Head of caudate nucleus (tissue), 42 donors: ENCODE measurements at regions not wholly inside any gene's neighbourhood (a gene's known extent, or its start where the extent isn't known, plus 50 kb on each side); places are given as distances from the start of the nearest gene placed in this dataset.
A peak's percentile ranks its signal among the peaks of the same experiment; 100 is the strongest.

ENCODE experiments used
- DNase-seq, 42 donors: peaks; one replicate each; pipeline versions ENCODE4 v3.0.0 to v3.0.0-alpha.2; 2020 to 2021; ENCODE audit warnings: mixed read lengths in 7 of 42
- intact Hi-C: fragments of 100-400 bp; cut with DNase I; formaldehyde crosslinking; loops from one replicate; pipeline ENCODE4 v1.15.0; 2022

DNA sequence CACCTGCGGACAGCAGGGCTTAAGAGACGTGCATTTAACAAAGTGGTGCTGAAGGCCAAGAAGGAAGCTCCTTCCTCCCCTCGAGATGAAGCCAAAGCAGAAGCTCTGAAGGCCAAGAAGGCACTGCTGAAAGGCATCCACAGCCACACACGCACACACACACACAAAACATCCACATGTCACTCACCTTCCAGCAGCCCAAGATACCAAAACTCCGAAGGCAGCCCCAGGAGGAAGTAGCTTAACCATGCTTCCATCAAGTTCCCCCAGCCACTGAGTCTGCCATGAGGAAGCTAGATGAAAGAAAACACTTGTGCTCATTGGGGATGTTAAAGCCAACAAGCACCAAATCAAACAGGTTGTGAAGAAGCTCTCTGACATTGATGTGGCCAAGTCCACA lies 175.7 kb upstream of the POU3F3 start:
- intact Hi-C loops: no loop called here

DNA sequence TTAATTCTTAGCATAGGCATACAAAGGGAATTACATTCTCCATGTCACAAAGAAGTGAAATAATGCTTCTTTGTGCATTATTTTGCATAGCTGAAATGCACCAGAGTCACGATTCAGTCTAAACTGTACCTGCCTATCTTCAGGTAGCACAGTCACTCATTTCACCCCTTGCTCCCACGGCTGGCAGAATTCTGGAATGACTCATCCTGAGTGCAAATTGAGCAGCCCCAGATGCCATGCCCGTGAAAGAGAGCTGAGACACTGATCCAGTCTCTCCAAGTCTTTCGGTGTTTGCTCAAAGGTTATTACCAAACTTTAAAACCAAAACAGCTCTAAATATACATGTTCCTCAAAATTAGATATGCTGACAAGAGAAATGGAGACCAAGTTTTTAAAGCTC lies 168.3 kb upstream of the POU3F3 start:
- DNase-seq: peak in 39 of 42 donors; percentile 24 to 91 (median 65)
- intact Hi-C loops: no loop called here

More for the DNA sequence above, 175.7 kb upstream of the POU3F3 start:
- no peak for DNase-seq

DNA sequence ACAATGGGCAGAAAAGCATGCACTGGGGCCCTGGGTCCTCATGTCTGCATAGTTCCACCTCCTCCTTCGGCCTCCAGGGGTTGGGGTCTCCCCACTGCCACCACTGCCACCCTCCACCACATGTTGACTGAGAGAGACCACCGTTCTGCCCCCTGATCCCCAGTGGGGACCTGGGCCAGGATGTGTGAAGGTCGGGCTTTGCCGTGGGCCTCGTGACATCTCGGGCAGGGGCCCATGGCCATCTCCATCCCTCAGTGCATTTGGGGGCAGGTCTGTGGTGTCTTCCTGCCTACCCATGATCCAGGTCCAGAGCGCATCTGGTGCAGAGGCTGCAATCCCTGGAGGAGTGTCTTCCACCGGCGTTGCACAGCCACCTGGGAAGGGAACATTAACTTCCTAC lies 166.8 kb upstream of the POU3F3 start:
- intact Hi-C loops: no loop called here
- DNase-seq: no peak

DNA sequence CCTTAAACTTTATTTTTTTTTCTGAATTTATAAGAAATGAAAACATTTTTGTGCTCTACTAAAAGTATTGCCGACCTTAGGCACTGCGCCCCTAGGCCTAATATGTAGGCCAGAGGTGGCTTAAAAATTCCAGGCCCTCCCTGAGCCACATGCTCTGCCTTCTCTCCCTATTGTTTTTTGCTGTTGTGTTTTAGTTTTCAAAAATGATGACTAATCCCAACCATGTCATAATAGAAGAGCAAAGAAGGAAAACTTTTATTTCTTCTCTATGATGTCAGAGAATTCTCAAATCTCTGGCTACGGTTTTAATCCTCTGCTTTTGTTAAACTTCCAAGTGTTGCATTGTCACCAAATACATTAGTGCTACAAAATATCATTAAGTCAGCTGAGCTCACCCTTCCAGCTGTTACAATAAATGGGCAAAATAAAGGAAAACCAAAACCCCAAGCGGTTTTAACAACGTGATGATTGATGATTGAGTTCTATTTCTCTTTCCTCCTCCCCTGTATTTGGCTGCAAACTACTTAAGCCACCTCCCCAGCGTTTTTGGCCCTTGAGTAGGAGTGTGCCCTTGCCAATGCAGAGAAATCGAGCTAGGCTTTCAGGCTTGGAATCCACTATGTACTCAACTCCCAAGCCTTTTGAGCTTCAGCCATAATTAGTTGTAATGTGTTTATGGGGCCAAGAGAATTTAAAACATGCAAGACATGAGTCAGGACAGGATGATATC lies 163.5 kb upstream of the POU3F3 start:
- intact Hi-C loops: no loop called here
- peak in 1 of 42 donors; percentile 48 for DNase-seq

DNA sequence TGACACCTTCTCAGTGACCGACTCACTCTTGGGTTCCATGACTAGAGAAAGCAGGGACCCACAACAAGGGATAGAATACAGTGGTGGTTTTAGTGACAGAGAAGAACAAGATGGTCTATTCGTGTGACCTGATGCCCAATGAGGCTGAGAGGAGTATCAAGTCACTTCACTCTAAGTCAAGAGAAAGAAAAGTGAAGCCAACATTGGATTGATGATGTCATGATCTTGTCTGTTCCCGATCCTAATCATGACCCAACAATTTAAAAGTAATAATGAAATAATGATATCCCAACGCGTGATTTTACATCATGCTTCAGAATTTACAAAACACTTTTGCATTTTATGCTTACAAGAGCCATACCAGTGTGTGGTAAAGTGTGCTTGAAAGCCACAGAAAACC lies 155.6 kb upstream of the POU3F3 start:
- intact Hi-C loops: no loop called here
- DNase-seq: no peak

DNA sequence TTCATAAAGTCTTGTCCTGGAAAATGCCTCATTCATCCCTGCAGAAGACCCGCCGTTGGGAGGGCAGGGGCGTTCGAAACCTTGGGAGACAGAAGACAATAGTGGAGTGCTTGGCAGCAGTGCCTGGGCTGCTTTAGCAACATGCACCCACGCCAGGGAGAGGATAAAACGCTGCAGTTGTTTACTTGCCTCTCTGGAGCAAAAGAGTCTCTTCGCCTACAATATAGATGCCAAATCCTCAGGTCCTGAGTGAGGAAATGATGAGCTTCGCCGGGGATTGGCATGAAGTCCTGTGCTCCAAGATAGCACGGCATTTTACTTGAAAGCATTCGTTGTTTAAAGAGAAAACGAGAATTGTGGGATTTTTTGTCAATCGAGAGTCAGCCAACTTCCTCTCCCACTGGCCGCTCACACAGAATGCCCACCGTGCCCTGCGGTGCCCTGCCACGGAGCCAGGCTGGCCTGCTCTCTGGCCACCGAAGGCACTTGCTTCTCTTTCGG lies 152.5 kb upstream of the POU3F3 start:
- intact Hi-C loops: no loop called here
- DNase-seq: peak in 41 of 42 donors; percentile 29 to 73 (median 50)

DNA sequence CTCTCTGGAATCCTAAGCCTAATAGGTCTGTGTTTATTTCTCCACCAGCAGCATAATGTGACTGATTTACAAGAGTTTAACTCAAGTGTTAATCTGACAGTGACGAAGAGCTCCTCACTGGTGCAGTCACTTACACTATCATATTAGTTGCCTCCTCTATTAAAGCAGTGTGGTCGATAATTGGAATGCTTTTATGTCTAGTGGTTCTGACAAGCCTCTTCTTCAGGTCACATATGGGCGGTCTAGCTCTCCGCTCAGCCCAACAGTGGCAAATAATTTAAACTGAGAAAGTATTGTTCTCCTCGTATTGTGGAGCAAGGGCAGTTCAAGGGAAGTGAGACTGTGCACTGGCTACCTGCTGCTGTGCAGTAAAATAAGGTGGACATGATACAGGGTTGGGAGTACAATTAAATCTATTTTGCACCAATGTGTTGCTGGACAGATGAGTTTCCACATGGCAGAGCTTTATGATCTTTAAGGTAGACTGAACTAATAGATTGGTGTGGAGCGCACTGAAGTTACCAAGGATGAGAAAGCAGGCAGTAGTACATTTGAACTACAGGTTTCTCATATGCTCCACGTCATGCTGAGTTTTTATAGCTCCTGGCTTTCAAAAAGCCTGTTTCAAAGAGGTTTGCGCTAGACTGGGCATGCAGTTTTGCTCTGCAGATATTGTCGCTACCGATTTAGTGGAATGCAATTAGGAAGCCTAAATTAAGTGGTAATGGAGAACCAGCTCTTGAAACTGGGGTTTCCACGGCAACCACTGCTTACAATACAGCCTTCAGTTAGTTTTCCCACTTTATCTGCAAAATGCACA lies 151.7 kb upstream of the POU3F3 start:
- intact Hi-C loops: no loop called here
- DNase-seq: peak in 19 of 42 donors; percentile 11 to 59 (median 37)

DNA sequence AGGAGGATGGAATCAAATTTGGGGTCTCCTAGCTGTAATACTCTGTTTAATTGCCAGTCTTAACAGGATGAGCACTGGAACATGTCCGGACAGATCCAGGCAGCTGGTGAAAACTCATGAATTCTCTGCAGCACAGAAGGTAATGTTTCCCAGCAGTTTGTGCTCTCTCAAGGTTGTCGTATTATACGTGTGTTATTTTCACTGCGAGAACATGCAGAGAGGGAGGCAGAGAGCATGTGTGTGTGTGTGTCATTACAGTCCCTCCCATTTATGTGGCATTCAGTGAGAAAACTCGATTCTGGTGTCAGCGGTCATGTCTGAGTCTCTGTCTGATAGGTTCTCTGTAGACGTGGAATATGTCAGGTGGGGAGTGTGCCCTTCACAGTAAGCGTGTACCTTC lies 150.2 kb upstream of the POU3F3 start:
- DNase-seq: peak in 13 of 42 donors; percentile 3 to 51 (median 27)
- intact Hi-C loops: no loop called here

DNA sequence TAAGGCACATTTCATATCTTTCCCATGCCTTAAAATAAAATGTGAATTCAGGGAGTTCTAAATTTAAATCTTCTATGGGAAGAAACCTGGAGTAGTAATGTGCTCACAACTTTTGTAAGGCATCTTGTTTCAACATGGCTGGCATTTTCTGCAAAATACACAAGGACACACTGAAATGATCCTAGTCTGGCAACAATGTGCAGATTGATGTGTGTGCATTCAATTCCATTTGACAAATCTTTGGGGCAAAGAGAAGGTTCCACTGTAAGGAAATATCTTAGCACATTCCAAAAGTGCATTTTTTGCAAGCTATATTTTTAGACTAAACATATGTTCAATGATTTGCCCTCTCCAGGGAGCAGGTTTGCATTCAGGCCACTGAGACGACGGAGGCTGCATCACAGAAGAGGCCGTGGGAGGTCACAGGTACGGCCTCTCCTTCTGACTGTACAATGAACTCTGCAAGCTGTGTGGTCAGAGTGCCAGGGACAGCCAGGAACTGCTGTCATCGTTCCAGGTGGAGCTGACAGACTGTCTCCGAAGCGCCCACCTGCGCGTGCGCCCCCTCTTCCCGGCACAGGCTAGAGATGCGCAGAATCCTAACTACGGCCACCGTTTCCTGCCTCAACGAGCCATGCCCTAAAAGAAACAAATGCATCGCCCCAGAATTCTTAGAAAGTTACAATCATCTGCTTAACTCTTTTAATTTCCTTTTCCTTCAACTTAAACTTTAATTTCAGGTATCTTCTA lies 149.2 kb upstream of the POU3F3 start:
- DNase-seq: peak in 11 of 42 donors; percentile 7 to 48 (median 21)
- intact Hi-C loops: no loop called here

DNA sequence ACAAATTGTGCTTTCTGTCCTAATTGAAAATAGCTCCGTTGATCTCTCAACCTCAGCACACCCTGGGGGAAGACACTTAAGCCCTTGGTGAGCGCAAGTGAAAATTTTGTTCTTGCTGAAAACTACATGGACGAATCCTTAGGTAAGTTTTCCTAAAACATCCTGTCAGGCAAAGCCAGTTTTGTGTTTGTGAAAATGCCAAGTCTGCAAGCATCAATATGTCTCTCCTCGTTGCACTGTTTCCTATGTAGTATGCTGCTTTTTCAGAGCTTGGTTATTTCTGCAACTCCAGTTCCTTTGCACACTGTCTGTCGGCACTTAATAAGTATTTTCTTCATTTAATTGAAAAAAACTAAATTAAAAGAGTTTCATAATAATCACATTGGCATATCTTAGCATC lies 146.9 kb upstream of the POU3F3 start:
- no peak for DNase-seq
- intact Hi-C loops: no loop called here

DNA sequence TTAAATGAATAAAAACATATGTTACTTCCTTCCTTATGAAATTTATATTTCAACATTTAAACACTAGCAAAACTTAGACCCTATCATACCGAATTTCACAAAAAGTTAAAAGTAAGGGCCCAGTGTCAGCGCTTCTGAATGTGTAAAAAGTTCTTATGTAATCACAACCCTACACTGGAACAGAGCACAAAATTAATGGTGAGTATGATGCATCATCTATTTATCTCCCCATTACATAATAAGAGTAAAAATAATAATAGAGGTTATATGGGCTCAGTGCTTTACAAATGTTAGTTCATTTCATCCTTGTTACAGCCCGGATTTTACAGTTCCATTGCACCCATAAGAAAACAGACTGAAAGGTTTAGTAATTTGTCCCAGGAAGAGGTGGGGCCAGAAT lies 144.9 kb upstream of the POU3F3 start:
- DNase-seq: no peak
- intact Hi-C loops: no loop called here

DNA sequence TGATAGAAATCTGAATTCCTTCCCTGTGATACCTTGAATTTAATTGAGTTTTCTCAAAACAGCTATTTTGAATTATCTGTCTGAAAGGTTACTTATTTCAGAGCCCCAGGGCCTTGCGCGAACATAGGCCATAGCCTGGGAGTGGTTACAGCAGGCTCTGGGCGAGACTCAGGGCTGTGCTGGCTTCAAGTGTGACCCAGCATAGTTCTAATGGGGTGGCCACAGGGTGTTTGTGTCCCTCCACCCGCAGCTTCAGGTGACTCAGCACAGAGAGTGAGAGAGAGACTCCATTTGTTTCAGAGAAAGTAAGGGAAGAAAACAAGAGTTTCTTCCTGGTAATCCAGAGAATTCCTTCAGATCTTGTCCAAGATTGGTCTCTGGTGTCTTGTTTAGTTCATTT lies 137.9 kb upstream of the POU3F3 start:
- no peak for DNase-seq
- intact Hi-C loops: no loop called here

DNA sequence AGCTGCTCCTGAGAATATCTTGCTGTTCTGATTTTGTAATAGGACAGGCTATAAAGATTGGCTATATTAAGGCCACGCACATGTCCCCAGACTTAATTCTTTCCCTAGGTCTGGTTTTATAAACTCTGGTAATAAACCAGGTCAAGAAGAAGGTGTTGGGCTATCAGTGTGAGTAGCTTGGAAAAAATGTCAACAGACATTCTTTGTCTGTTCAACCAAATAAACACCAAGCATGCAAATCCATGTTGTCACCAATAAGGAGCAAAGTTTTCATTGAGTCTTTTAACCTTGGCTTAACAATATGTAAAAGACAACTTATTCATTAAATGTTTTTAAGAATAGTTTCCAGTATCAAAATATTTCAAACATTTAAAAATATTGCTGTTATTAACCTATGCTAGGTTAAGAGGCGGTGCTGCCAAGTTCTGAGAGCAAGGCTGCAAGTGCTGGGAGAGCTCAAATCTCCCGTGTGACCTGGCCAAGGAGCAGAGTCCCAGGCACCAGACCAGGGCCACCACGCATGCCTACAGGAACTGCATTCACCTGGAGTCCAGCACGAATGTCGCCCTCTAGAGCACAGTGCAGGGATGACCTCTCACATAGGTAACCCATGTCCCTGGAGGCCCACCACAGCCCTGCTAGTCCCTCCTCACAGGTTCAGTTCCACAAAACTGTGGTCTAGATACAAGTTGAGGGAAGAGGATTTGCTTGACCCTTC lies 120.5 kb upstream of the POU3F3 start:
- intact Hi-C loops: no loop called here
- DNase-seq: peak in 9 of 42 donors; percentile 14 to 66 (median 32)

DNA sequence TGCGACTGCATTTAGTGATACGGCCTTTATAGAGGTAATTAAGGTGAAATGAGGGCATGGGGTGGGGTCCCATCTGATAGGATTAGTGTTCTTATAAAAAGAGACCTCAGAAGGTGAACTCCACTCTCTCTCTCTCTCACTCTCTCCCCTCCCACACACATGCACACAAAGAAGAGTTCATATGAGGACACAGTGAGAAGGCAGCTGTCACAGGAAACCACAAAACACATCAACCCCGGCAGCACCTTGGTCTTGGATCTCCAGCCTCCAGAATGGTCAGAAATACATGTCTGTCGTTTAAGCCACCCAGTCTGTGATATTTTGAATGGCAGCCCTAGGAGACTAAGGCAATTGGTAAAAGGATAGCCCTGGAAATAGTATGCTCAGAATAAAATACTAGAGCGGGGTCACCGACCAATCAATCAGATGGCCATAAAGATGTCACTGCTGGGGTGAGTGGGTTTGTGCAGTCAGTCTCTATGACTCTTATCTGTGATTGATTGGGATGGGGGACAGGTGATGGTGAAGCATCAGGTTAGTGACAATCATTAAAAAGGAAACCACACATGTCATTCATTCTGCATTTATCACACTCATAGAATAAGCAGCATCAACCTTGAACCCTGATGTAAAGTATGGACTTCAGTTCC lies 118.9 kb upstream of the POU3F3 start:
- intact Hi-C loops: no loop called here
- no peak for DNase-seq

DNA sequence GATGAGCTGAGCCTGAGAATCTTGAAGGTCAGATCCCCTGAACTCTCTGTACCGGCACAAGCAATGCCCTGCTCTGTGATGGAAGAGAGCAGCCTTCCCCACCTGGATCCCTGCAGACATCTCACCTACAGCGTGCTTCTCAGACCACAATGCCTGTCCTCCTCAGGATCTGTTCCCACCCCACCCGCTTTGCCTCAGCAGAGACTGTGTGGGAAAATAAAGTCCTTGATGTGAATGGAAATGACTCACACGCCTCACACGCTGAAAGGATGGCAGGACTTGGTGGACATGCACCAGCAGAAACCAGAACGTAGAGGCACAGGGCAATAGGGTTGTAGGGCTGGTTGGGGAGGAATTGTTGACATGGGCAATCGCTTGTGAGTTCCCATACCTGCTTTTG lies 117.9 kb upstream of the POU3F3 start:
- no peak for DNase-seq

DNA sequence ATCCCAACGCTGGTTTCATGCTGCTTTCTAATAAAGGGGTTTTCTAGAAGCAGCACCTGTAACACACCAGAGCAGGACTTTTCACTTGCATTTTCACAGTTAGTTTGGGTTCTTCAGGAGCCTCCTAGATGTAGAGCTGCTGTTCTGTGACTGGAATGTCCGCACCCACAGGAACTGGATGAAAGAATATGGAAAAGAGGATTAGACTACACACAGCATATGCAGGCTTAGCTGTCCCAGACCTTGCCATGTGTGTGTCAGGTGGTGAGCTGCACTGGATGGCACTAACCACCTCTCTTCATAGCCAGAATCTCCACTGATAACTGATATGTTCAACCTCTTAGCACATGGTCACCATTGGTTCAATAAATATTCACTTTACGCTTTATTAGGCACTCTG lies 112.1 kb upstream of the POU3F3 start:
- DNase-seq: peak in 1 of 42 donors; percentile 18

More for the DNA sequence above, 117.9 kb upstream of the POU3F3 start:
- intact Hi-C loops: no loop called here

DNA sequence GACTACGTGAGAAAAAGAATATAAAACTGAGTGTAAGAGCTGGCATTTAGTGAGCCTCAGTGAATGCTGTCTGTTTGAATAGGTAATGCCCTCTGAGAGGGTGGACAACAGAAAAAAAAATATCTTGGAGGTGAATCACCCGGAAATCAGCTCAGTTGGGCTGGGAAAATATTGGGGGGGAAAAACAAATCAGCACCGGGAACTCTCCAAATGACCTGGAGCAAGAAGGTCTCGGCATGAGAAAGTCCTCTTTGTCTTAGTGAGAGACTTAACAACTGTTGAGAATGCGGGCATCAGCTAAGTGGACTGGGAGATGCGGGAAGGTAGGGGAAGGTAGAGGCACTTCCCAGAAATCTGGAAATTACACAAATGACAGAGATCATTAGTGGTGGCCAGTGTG lies 109.4 kb upstream of the POU3F3 start:
- intact Hi-C loops: no loop called here
- peak in 1 of 42 donors; percentile 17 for DNase-seq

More for the DNA sequence above, 112.1 kb upstream of the POU3F3 start:
- intact Hi-C loops: no loop called here

DNA sequence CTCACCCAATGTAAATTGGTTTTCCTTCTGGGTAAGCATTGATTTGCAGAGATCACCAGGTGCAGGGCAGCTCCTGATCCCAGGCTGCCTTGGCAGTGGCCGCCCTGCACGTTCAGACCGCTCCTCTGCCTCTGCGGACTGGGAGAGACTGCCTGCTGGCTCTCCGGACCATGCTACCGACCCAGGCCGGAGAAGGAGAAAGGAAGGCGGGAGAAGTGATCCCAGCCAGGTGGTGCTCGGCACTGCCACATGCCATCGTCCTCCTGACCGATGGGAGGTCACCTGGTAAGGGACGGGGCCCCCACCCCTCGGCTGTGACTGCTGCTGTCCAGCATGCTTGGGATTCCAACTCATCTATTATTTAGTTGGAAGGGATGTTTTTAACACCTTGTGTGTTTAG lies 108.1 kb upstream of the POU3F3 start:
- DNase-seq: no peak
- intact Hi-C loops: no loop called here
